ACC112 (cell line): ENCODE measurements at regions not wholly inside any gene's neighbourhood (a gene's known extent, or its start where the extent isn't known, plus 50 kb on each side); places are given as distances from the start of the nearest gene placed in this dataset.
"Not testable (repeated sequence)": the region's sequence is repeated elsewhere in the genome, so short reads cannot be mapped to it uniquely, and the experiment has no call there.

ENCODE experiments used
- H2AFZ ChIP-seq: fragments of 200-600 bp; sonication (generic); one replicate; pipeline ENCODE4 v1.6.0; 2017; ENCODE audit warnings: antibody characterized with exemption, low read length; ENCODE audit not compliant: unreplicated experiment
- H3K27ac ChIP-seq: fragments of 200-600 bp; sonication (generic); 2 replicates; pipeline ENCODE4 v1.5.1; 2014; ENCODE audit warnings: low read depth, mild to moderate bottlenecking, antibody characterized with exemption, low read length, moderate library complexity
- H3K27me3 ChIP-seq: fragments of 200-600 bp; sonication (generic); 2 replicates; pipeline ENCODE4 v1.6.1; 2014; ENCODE audit warnings: mild to moderate bottlenecking, antibody characterized with exemption, low read length, moderate library complexity, mixed read lengths; ENCODE audit not compliant: insufficient read depth
- H3K36me3 ChIP-seq: fragments of 200-600 bp; sonication (generic); 2 replicates; pipeline ENCODE4 v1.6.1; 2016; ENCODE audit warnings: mild to moderate bottlenecking, antibody characterized with exemption, low read length, moderate library complexity, mixed read lengths; ENCODE audit not compliant: insufficient read depth
- H3K4me1 ChIP-seq: fragments of 200-600 bp; sonication (generic); one replicate; pipeline ENCODE4 v1.6.1; 2016; ENCODE audit warnings: low read length, mixed read lengths; ENCODE audit not compliant: insufficient read depth, unreplicated experiment, control insufficient read depth
- H3K4me3 ChIP-seq: fragments of 200-600 bp; sonication (generic); 2 replicates; pipeline ENCODE4 v1.5.1; 2014; ENCODE audit warnings: mild to moderate bottlenecking, low read depth, low read length
- H3K79me2 ChIP-seq: fragments of 200-600 bp; sonication (generic); one replicate; pipeline ENCODE4 v1.6.0; 2016; ENCODE audit warnings: low read length; ENCODE audit not compliant: control insufficient read depth, unreplicated experiment, insufficient read depth

DNA sequence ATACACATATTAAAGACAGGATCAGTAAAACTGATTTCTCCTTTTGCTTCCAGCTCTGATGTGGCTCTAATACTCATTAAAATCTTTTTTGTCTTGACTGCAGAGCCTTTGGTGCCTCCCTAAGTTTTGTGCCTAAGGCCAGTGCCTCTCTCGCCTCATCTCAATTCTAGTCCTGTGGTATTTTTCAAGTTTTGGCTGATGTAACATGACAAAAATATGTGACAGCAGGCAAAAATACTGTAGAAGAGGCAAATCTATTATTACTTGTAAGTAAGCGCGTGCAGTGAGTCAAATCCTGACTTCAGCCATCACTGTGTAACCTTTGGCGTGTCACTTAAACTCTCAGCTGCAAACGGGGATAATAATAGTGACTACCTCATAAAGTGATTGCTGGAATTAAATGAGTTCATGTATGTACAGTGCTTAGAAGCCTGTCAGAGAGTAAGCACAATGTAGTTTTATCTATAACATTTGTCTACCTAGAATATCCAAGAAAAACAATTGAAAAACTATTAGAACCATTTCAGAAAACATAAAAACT, 74.0 kb downstream of the MAB21L3 start:
- Histone ChIP-seq H3K4me3 (no peak overlapping the region), H3K36me3 (no peaks in the 10 kb centered on the region), H2AFZ (no peak overlapping the region), H3K79me2 (no peaks in the 10 kb centered on the region), H3K27me3 (peaks cover 79% of the 10 kb centered on the region), H3K27ac (no peak overlapping the region), H3K4me1 (no peaks in the 10 kb centered on the region)

DNA sequence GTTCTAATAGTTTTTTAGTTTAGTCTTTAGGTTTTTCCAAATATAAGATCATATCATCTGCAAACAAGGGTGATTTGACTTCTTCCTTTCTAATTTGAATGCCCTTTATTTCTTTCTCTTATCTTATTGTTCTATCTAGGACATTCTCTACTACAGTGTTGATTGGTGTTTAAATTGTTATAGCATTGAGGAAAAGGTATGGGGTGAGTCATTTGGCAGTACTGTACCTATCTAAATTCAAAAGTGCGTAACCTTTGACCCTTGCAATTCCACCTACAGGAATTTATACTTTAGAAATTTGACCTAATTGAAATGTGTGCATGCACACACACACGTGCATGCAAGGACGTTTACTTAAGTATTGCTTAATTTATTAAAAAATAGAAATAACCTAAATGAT, 78.3 kb downstream of the MAB21L3 start:
- Histone ChIP-seq H3K79me2 (no peaks in the 10 kb centered on the region), H3K27me3 (peaks cover 79% of the 10 kb centered on the region), H3K4me3 (no peak overlapping the region)

DNA sequence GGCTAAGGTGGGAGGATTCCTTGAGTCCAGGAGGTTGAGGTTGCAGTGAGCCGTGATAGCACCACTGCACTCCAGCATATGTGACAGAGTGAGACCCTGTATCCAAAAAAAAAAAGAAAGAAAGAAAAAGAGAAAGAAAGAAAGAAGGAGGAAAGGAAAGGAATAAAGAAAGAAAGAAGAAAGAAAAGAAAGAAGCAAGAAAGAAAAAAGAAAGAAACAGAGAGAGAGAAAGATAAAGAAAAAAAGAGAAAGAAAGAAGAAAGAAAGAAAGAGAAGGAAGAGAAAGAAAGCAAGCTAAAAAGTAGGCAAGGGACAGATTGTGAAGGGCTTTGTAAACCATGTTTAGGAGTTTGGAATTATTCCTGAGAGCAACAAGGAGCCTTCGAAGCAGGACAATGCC, 80.1 kb downstream of the MAB21L3 start:
- no peak overlapping the region for H3K27ac ChIP-seq
- no peak overlapping the region for H2AFZ ChIP-seq
- peaks cover 82% of the 10 kb centered on the region for H3K27me3 ChIP-seq
- no peaks in the 10 kb centered on the region for H3K36me3 ChIP-seq
- no peaks in the 10 kb centered on the region for H3K79me2 ChIP-seq
- no peaks in the 10 kb centered on the region for H3K4me1 ChIP-seq
- no peak overlapping the region for H3K4me3 ChIP-seq

More for the DNA sequence above, 78.3 kb downstream of the MAB21L3 start:
- Histone ChIP-seq H3K27ac (no peak overlapping the region), H3K4me1 (no peaks in the 10 kb centered on the region), H2AFZ (no peak overlapping the region), H3K36me3 (no peaks in the 10 kb centered on the region)

DNA sequence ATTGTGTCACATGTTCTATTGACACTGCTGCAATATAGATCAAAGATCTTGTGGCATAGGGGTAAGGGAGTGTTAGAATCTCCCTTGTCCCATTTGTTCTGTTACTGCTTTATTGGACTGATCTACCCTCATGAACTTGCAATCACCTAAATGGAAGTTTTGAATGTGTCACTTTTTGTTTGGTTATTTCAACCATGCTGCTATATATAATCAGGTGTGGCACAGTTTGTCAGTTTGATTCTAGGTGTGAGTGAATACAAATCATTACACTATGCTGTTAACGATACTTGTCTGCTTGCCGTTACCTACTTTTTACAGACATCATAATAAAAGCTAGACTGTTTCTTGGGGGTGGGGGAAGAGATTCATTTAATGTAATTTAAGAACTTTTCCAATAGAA, 82.6 kb downstream of the MAB21L3 start:
- Histone ChIP-seq H3K4me1 (no peaks in the 10 kb centered on the region), H2AFZ (no peak overlapping the region), H3K36me3 (no peaks in the 10 kb centered on the region), H3K27me3 (peaks cover 83% of the 10 kb centered on the region), H3K79me2 (no peaks in the 10 kb centered on the region), H3K4me3 (no peak overlapping the region), H3K27ac (no peak overlapping the region)

GRCh38 chr1:116194568-116194967, 83.4 kb downstream of the MAB21L3 start:
- no peak overlapping the region for H3K4me3 ChIP-seq
- no peaks in the 10 kb centered on the region for H3K79me2 ChIP-seq
- peaks cover 85% of the 10 kb centered on the region for H3K27me3 ChIP-seq
- no peaks in the 10 kb centered on the region for H3K36me3 ChIP-seq
- no peak overlapping the region for H3K27ac ChIP-seq
- no peak overlapping the region for H2AFZ ChIP-seq
- no peaks in the 10 kb centered on the region for H3K4me1 ChIP-seq

DNA sequence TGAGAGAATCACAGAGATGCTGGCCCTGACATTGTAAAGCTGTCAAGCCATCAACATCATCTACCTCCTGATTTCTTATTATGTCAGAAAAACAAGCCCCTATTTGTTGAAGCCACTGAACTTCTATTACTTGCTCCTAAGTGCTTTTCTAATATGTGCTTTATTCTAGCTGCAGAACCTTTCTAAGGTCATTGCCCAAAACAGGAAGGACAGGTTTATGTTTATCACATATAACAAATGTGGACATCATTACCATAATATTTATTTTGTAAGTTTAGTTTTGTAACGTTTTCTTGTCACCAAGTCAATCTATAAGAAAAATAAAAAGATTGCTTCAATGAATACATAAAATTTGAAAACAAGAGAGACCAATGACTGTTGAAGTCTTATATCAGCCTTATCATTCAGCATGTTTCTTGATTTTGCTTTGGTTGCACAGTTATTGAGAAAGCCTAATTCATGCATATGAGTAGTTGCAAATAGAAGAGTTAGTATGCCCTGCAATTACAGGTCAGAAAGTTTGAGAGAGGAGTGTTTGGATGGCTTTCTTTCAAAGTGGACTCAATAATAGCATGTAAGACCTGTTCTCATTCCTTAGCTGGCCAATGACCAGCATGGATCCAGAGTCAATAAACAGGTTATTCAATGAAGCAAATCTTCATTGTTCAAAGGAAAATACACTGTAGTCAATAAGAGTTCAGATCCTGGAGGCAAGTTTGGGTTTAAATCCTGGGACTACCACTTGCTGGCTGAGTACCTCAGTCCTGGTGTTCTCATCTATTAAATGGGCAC, 84.1 kb downstream of the MAB21L3 start:
- no peak overlapping the region for H2AFZ ChIP-seq
- no peak overlapping the region for H3K27ac ChIP-seq
- H3K4me1 ChIP-seq, result no peaks in the 10 kb centered on the region
- H3K4me3 ChIP-seq, result no peak overlapping the region
- no peaks in the 10 kb centered on the region for H3K79me2 ChIP-seq
- no peaks in the 10 kb centered on the region for H3K36me3 ChIP-seq
- H3K27me3 ChIP-seq, result peaks cover 85% of the 10 kb centered on the region

DNA sequence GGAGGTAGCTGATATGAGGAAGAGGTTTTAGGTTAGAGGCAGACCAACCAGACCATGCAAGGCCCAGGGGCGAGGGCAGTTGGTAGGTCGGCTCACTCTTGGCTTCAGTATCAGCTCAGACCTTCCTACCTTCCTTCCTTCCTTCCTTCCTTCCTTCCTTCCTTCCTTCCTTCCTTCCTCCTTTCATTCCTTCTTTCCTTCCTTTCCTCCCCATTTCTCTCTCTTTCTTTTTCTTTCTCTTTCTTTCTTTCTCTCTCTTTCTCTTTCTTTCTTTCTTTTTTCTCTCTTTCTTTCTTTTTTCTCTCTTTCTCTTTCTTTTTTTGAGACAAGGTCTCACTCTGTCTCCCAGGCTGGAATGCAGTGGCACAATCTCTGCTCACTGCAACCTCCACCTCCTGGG, 89.1 kb downstream of the MAB21L3 start:
- not testable (repeated sequence) for H3K36me3 ChIP-seq, H2AFZ ChIP-seq, H3K4me1 ChIP-seq, H3K4me3 ChIP-seq, H3K79me2 ChIP-seq, H3K27ac ChIP-seq
- H3K27me3 ChIP-seq, result peaks cover 86% of the 10 kb centered on the region

DNA sequence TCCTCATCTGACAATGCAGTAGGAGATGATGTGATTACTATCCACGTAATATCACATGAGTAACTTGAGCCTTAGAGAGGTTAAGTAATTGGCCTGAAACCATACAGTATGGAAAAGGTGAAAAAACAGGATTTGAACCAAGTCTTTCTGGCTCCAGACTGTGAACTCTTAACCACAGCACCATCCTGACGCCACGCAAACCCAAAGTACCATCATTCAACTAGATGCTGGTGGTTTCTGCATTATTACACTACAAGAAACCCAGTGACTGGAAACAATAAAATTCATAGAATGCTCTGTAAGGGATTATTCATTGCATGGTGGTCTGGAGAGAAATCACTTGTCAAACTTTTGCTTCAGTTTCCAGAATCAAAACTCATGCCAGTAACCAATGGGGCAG, 90.7 kb downstream of the MAB21L3 start:
- Histone ChIP-seq H2AFZ (no peak overlapping the region), H3K36me3 (no peaks in the 10 kb centered on the region), H3K79me2 (no peaks in the 10 kb centered on the region), H3K27me3 (peaks cover 92% of the 10 kb centered on the region), H3K4me3 (no peak overlapping the region), H3K4me1 (no peaks in the 10 kb centered on the region), H3K27ac (no peak overlapping the region)

GRCh38 chr1:116203181-116203723, 92.1 kb downstream of the MAB21L3 start:
- H3K27me3 ChIP-seq, result peaks cover 91% of the 10 kb centered on the region
- H3K36me3 ChIP-seq, result no peaks in the 10 kb centered on the region
- H3K4me3 ChIP-seq, result no peak overlapping the region
- no peak overlapping the region for H2AFZ ChIP-seq
- H3K27ac ChIP-seq, result no peak overlapping the region
- H3K4me1 ChIP-seq, result no peaks in the 10 kb centered on the region
- H3K79me2 ChIP-seq, result no peaks in the 10 kb centered on the region

DNA sequence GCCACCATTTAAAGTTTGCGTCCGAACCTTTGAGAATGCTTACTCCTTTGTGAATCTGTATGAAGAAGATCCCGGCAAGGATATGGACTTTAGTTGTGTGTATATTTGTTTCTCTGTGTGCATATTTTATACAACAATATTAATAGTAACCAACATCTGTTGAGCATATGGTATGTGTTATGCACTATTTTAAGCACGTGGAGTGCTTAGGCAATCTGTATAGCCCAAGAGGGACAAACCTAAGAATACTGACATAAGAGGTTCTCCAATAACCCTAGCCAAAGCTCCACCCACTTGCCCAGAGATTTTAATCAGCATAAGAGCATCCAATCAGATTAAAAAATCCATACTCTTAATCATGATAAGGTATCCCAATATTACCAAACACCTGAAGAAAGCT, 92.7 kb downstream of the MAB21L3 start:
- Histone ChIP-seq H3K36me3 (no peaks in the 10 kb centered on the region), H3K27me3 (peaks cover 91% of the 10 kb centered on the region), H2AFZ (no peak overlapping the region), H3K4me1 (no peaks in the 10 kb centered on the region), H3K27ac (no peak overlapping the region), H3K79me2 (no peaks in the 10 kb centered on the region), H3K4me3 (no peak overlapping the region)
